PFSK-1 (cell line): ENCODE measurements at regions not wholly inside any gene's neighbourhood (a gene's known extent, or its start where the extent isn't known, plus 50 kb on each side); places are given as distances from the start of the nearest gene placed in this dataset.

Source experiments
- FOXP2 ChIP-seq: optimal IDR thresholded peaks from 2 replicates; pipeline ENCODE3; 2011; ENCODE audit warnings: borderline replicate concordance, control low read depth, inconsistent platforms; ENCODE audit not compliant: insufficient read depth; ENCODE audit errors: extremely low read length, extremely low read depth
- POLR2AphosphoS5 ChIP-seq: IDR thresholded peaks from 2 replicates; pipeline ENCODE4 v1.6.1; 2012; ENCODE audit warnings: low read depth, mild to moderate bottlenecking, control low read depth, low read length, moderate library complexity
- SIN3A ChIP-seq: IDR thresholded peaks from 2 replicates; pipeline ENCODE4 v1.6.1; 2012; ENCODE audit warnings: mild to moderate bottlenecking, low read length, moderate library complexity, borderline replicate concordance; ENCODE audit not compliant: insufficient read depth
- TAF1 ChIP-seq: IDR thresholded peaks from 2 replicates; pipeline ENCODE4 v1.6.1; 2012; ENCODE audit warnings: low read length, control low read depth, borderline replicate concordance; ENCODE audit not compliant: insufficient read depth
- TF ChIP-seq, protein P1 (sequence below), 2 experiments: IDR thresholded peaks; 2 replicates each; pipeline versions ENCODE4 v1.6.1 to v1.8.0; 2011 to 2012; ENCODE audit warnings: low read depth in 2 of 2, low read length in 2 of 2, control low read depth in 1 of 2, inconsistent platforms in 1 of 2, mild to moderate bottlenecking in 1 of 2, moderate library complexity in 1 of 2; ENCODE audit not compliant: insufficient read depth in 1 of 2

DNA sequence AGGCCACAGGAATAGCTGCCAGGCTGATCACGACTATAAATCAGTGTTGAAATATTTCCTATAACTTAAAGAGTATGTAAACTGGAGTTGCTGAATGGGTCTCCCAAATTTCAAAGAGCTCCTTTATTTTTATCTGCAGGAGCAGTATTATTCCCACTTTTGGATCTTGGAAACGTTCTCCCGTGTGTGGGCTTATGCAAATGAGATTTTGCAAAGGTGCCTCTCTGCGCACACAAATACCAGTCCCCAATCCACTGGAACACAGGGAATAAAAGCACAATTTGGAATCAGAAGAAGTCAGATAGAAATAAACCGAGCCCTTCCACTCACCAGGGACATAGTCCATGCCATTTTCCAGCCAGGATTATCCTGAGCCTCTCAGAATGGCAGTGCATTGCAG, 350.2 kb upstream of the CELF2 start:
- no peak for TF ChIP-seq SIN3A
- no peak for TF ChIP-seq FOXP2
- TF ChIP-seq, protein P1, sequence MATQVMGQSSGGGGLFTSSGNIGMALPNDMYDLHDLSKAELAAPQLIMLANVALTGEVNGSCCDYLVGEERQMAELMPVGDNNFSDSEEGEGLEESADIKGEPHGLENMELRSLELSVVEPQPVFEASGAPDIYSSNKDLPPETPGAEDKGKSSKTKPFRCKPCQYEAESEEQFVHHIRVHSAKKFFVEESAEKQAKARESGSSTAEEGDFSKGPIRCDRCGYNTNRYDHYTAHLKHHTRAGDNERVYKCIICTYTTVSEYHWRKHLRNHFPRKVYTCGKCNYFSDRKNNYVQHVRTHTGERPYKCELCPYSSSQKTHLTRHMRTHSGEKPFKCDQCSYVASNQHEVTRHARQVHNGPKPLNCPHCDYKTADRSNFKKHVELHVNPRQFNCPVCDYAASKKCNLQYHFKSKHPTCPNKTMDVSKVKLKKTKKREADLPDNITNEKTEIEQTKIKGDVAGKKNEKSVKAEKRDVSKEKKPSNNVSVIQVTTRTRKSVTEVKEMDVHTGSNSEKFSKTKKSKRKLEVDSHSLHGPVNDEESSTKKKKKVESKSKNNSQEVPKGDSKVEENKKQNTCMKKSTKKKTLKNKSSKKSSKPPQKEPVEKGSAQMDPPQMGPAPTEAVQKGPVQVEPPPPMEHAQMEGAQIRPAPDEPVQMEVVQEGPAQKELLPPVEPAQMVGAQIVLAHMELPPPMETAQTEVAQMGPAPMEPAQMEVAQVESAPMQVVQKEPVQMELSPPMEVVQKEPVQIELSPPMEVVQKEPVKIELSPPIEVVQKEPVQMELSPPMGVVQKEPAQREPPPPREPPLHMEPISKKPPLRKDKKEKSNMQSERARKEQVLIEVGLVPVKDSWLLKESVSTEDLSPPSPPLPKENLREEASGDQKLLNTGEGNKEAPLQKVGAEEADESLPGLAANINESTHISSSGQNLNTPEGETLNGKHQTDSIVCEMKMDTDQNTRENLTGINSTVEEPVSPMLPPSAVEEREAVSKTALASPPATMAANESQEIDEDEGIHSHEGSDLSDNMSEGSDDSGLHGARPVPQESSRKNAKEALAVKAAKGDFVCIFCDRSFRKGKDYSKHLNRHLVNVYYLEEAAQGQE (IDR thresholded peaks at IDR 0.05; ENCODE audit: insufficient read depth in 1 of 2, low read depth in 2 of 2, low read length in 2 of 2), result no peak
- TF ChIP-seq TAF1, result no peak
- no peak for TF ChIP-seq POLR2AphosphoS5

DNA sequence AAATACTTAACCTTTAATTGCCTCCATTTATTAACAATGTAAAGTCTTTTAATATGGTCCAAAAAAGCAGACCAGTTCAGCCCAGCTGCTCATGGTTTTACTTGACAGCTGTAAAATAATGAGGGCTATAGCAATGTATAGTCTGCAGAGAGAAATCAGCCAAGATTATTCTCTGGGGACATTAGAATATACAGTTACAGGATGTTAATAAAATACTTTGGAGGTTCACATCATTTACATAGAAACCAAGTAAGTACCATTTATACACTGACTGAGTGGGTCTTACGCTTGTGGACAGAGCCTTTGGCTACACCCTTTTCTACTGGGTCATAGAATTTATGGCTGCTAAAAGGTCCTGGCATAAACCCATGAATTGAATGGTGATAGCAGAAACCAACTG, 340.7 kb upstream of the CELF2 start:
- TF ChIP-seq FOXP2, result no peak
- TF ChIP-seq TAF1, result no peak

DNA sequence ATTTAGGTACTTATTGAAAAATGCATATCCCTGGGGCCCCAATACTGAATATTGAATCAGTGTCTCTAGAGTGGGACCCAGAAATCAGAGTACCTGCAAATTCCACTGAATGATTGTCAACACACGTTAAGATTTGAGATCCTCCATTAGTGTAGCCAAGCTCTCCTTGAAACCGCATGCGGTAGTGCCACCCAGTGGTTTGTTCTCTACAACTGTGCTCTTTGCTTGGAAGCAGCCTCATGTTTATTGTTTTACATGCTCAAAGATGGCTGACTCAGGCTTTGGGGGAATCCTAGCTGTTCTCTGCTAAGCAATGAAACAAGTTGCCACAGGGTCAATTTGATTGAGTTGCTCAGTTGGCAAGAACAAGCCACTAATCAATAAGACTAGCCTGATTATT, 340.2 kb upstream of the CELF2 start:
- no peak for TF ChIP-seq FOXP2
- no peak for TF ChIP-seq POLR2AphosphoS5
- TF ChIP-seq TAF1, result no peak
- TF ChIP-seq, protein P1 (IDR thresholded peaks at IDR 0.05; ENCODE audit: insufficient read depth in 1 of 2, low read depth in 2 of 2, low read length in 2 of 2), result no peak
- no peak for TF ChIP-seq SIN3A

DNA sequence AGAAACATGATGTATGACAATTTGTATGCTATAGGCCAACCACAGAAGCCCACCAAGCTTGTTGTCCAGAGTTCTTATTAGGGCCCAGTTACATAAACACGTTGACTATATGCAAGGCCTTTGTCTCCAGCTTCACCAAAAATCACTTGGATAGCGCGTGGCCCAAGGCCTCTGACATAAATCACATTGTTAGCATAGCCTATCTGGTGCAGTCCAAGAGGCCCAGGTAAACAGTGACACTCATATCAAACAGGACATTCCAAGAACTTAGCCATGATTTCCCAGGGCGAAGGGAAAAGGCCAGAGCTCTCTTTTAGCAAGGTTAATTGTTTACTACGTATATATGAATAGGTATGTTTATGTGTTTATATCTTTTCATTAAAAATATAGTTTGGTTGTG, 337.2 kb upstream of the CELF2 start:
- TF ChIP-seq, protein P1 (IDR thresholded peaks at IDR 0.05; ENCODE audit: insufficient read depth in 1 of 2, low read depth in 2 of 2, low read length in 2 of 2), result no peak
- TF ChIP-seq TAF1, result no peak
- no peak for TF ChIP-seq POLR2AphosphoS5
- TF ChIP-seq SIN3A, result no peak
- no peak for TF ChIP-seq FOXP2

DNA sequence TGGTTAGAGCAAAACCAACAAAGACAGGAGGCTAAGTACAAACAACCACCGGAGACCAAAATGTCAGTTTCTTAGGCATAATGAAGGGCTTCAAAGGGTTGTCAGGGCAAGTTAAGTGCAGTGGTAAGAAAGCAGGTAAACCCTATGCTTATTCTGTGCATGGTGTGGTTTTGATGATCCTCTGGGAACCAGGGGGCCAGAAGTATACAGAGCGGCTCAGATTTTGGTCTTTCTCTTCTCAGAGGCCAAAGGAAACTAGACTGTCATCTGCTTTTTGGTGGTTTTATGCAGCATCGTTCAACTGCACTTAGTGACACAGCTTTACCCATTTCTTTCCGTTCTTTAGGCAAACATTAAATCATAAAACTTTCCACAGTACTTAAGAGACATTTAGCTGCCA, 332.7 kb upstream of the CELF2 start:
- no peak for TF ChIP-seq POLR2AphosphoS5
- TF ChIP-seq SIN3A, result no peak
- no peak for TF ChIP-seq TAF1
- TF ChIP-seq, protein P1 (IDR thresholded peaks at IDR 0.05; ENCODE audit: insufficient read depth in 1 of 2, low read depth in 2 of 2, low read length in 2 of 2), result no peak
